ENCODE measurements at regions not wholly inside any gene's neighbourhood (a gene's known extent, or its start where the extent isn't known, plus 50 kb on each side); places are given as distances from the start of the nearest gene placed in this dataset.

GRCh38 chr2:58553522-58553921 lies 312.4 kb upstream of the FANCL start:
- no peaks in the 10 kb centered on the region for H3K27me3 ChIP-seq
- TF ChIP-seq, protein P1, sequence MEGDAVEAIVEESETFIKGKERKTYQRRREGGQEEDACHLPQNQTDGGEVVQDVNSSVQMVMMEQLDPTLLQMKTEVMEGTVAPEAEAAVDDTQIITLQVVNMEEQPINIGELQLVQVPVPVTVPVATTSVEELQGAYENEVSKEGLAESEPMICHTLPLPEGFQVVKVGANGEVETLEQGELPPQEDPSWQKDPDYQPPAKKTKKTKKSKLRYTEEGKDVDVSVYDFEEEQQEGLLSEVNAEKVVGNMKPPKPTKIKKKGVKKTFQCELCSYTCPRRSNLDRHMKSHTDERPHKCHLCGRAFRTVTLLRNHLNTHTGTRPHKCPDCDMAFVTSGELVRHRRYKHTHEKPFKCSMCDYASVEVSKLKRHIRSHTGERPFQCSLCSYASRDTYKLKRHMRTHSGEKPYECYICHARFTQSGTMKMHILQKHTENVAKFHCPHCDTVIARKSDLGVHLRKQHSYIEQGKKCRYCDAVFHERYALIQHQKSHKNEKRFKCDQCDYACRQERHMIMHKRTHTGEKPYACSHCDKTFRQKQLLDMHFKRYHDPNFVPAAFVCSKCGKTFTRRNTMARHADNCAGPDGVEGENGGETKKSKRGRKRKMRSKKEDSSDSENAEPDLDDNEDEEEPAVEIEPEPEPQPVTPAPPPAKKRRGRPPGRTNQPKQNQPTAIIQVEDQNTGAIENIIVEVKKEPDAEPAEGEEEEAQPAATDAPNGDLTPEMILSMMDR (IDR thresholded peaks at IDR 0.05; ENCODE audit: low read depth, low read length) = no peak

DNA sequence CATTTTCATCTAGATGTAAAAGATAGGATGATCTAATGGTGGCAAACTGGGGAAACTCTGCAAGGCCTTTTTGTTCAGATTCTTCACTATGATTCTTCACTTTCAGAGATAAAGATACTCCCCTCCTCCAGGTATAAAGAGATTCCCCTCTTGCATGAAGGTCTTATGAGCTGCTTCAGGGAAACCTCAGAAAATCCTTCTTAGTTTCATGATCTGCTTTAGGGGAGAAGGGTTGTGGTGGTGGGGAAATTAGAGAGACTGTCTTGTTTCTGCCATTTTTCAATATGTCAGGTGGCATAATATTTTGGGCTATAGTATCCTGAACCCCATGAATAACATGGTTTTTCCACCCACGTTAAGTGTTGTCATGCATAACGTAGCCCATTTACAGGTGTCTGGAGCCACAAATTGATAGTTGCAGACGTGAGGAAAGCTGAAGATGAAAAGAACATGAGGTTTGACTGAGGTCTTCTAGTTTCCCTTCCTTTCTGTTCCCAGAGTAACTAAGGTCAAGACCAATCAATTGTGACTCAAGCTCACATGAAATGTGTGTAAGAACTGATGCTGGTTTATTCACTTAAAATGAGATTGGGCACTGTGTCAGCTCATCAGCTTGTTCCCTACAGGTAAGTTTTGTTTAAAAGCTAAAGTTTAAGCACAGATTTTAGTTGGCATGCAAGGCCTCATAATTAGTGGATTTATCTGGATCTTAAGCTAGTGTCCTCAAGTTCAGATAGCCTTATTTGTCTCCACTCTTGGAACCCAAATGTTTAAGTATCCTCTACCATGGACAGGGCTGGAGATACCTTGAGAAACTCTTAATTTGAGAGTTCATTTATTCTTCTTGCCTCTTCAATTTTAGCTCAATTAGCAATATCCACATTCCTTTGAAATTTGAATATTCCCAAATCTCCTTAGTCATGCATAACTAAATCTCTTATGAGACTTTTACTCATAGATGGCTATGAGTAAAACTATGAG lies 304.5 kb upstream of the FANCL start:
- DNase-seq = no peak
- Histone ChIP-seq H3K27me3 (no peaks in the 10 kb centered on the region), H3K4me3 (ENCODE audit: low read depth, low read length) (no peak overlapping the region), H3K36me3 (no peaks in the 10 kb centered on the region), H3K4me1 (no peaks in the 10 kb centered on the region), H3K9me3 (no peaks in the 10 kb centered on the region)
- TF ChIP-seq, protein P1 (IDR thresholded peaks at IDR 0.05; ENCODE audit: low read depth, low read length) = no peak

More at GRCh38 chr2:58553522-58553921, 312.4 kb upstream of the FANCL start:
- no peak for DNase-seq
- no peak overlapping the region for H3K4me3 ChIP-seq (ENCODE audit: low read depth, low read length)
- H3K4me1 ChIP-seq = no peaks in the 10 kb centered on the region
- H3K36me3 ChIP-seq = no peaks in the 10 kb centered on the region
- no peaks in the 10 kb centered on the region for H3K9me3 ChIP-seq

DNA sequence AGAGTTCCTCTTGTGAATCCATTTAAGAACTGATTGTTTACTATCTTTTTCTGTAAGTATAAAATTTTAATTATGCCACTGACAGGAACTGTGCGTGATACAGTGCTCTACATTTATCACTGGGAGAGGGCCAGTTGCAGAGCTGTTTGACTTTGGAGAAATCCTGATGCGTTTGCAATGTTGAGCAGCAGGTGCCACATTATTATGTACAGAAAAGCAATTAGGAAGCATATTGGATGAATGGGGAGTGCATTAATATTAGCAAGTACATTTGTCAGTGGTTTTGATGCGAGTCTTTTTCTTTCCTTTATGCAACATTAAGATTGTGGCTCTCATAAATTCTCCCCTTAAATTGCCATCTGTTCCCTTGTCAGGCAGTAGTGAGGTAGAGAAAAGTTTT lies 302.3 kb upstream of the FANCL start:
- Histone ChIP-seq H3K9me3 (no peaks in the 10 kb centered on the region), H3K4me1 (no peaks in the 10 kb centered on the region), H3K27me3 (no peaks in the 10 kb centered on the region), H3K36me3 (no peaks in the 10 kb centered on the region), H3K4me3 (ENCODE audit: low read depth, low read length) (no peak overlapping the region)
- DNase-seq = no peak
- TF ChIP-seq, protein P1 (IDR thresholded peaks at IDR 0.05; ENCODE audit: low read depth, low read length) = no peak

GRCh38 chr2:58541511-58541910 lies 300.4 kb upstream of the FANCL start:
- no peaks in the 10 kb centered on the region for H3K36me3 ChIP-seq
- H3K9me3 ChIP-seq = no peaks in the 10 kb centered on the region
- TF ChIP-seq, protein P1 (IDR thresholded peaks at IDR 0.05; ENCODE audit: low read depth, low read length) = no peak
- DNase-seq = no peak
- no peaks in the 10 kb centered on the region for H3K27me3 ChIP-seq
- H3K4me1 ChIP-seq = no peaks in the 10 kb centered on the region
- H3K4me3 ChIP-seq (ENCODE audit: low read depth, low read length) = no peak overlapping the region

DNA sequence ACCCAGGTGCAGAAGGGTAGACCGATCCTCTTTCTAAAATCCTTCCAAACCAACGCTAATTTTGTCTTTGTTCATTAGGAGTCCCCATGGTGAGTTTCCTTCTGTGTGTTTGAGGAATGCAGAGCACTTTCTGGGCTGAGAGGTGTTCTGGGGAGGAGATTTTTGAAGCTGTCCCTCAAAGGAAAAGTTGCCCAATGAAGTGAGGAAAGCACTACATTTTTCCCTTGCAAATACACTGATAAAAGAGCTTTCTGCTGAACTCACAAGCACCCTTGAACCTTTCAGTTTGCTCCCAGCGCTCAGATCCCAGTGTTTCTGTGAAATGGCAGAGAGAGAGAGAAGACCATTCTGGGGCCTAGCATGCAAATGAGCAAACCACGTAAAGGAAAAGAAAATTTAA lies 299.6 kb upstream of the FANCL start:
- no peaks in the 10 kb centered on the region for H3K36me3 ChIP-seq
- no peak for DNase-seq
- H3K9me3 ChIP-seq = no peaks in the 10 kb centered on the region
- no peaks in the 10 kb centered on the region for H3K27me3 ChIP-seq
- TF ChIP-seq, protein P1 (IDR thresholded peaks at IDR 0.05; ENCODE audit: low read depth, low read length) = no peak
- H3K4me1 ChIP-seq = no peaks in the 10 kb centered on the region
- no peak overlapping the region for H3K4me3 ChIP-seq (ENCODE audit: low read depth, low read length)

GRCh38 chr2:58539973-58540372 lies 298.8 kb upstream of the FANCL start:
- no peak overlapping the region for H3K4me3 ChIP-seq (ENCODE audit: low read depth, low read length)
- TF ChIP-seq, protein P1 (IDR thresholded peaks at IDR 0.05; ENCODE audit: low read depth, low read length) = no peak
- H3K9me3 ChIP-seq = no peaks in the 10 kb centered on the region
- no peak for DNase-seq
- no peaks in the 10 kb centered on the region for H3K27me3 ChIP-seq
- no peaks in the 10 kb centered on the region for H3K36me3 ChIP-seq
- no peaks in the 10 kb centered on the region for H3K4me1 ChIP-seq

Measured in BE2C (cell line).